Endothelial cell of hepatic sinusoid (primary cell): ENCODE measurements at regions not wholly inside any gene's neighbourhood (a gene's known extent, or its start where the extent isn't known, plus 50 kb on each side); places are given as distances from the start of the nearest gene placed in this dataset.

Experiments used
- in situ Hi-C: cut with HindIII; loops from 2 replicates; pipeline ENCODE4 v1.10.0; 2017; ENCODE audit warnings: low sequenced_read_pairs

DNA sequence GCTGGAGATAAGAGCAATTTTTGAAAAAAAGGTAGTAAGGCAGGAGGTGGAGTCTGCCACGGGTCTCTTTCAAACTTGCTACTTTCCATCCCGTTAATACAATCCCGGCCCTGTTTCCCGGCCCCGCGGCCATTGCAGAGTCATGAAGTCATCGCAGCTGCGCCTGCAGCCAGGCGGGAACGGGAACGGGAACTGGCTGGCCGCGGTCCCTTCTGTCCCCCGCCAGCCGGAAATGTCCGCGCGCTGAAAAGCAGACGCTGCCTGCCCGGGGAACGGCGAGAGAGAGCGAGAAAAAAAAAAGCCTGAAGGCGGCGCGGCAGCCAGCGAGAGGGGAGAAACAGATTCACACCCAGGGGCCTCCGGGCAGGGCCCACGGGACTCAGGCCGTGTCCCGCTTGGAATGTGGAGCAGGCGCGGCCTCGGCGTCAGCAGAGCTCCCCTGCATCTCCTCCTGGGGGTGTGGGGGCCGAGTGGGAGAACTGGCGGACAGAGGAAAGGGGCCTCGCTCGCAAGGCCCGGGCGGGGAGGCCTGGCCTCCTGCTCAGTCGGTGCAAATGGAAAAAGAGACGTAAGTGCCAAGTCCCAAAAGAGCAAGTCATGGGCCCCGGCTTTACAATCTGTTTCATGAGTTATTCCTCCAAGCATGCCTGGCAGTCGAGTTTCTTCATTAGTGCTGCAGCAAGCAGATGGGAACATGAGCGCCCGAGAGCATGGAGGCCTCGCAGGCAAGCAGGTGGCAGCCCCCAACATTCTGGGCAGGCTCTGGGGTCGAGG lies 201.2 kb upstream of the GAS1 start:
- in situ Hi-C loops: no loop called here

DNA sequence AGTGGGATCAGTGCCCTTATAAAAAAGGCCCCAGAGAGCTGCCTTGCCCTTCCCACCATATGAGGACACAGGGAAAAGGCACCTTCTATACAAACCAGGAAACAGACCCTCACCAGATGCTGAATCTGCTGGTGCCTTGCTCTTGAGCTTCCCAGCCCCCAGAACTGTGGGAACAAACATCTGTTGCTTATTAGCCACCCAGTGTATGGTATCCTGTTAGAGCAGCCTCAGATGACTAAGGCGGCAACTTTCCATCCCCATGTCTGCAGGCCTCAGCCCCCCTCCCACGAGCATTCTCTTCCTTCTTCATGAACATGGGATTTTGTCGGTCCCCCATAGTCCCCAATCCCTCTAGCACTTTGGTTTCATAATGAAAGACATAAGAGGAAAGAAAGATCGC lies 202.5 kb upstream of the GAS1 start:
- in situ Hi-C loops: no loop called here

DNA sequence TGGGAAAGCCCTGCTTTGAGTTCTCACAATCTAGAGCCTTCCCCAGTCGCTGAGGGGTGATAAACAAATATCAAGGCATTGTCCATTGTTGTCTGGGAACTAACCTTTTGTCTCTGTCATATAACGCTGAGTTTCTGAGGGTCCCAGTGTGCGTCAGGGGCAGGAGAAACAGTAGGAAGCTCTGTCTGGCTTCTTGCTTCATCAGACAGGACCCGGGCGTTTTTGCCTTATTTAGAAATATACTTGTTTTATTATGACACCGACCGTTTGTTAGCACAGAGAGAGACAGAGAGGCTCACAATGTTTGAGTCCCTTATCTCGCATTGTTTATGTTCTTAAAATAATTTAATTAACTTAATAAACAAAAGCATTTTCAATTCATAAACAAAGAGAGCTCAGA lies 204.9 kb upstream of the GAS1 start:
- in situ Hi-C loops: no loop called here

GRCh38 chr9:87156247-87156646 lies 208.9 kb upstream of the GAS1 start:
- in situ Hi-C loops: no loop called here

GRCh38 chr9:87157366-87158031 lies 210.2 kb upstream of the GAS1 start:
- in situ Hi-C loops: no loop called here

DNA sequence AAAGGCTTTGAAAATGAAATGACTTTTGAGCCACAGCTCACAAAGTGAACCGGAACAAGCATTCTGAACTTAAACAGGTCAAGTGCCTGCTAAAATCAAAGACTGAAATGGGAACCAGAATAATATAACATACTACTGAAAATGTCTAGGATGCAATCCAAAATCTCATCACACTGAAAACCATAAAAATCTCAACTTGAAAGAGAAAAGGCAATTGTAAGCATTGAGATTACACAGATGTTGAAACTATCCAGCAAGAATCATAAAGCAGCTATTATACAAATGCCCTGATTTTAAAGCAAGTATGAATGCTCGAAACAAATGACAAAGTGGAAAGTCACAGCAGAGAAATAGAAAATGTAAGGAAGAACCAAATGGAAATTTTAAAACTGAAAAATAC lies 211.5 kb upstream of the GAS1 start:
- in situ Hi-C loops: no loop called here

GRCh38 chr9:87160148-87161102 lies 213.1 kb upstream of the GAS1 start:
- in situ Hi-C loops: no loop called here

DNA sequence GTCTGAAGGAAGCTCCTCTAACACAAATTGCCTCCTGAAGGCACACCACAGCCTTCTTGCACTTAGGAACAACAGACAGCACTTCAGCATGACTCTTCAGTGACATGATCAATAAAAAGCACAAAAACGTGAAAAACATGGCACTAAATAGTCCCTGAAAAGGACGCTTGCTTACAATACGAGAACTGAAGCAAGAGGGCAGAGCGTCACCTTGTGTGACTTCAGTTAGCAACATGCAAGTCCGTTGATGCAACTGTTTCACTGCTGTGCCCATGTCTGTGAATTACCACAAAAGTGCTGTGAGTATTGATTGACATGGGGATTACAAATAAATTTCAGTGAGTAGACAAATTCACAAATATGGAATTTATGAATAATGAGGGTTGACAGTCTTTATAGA lies 219.9 kb upstream of the GAS1 start:
- in situ Hi-C loops: no loop called here

- in situ Hi-C loops: no loop called here
These were observed 220.3 kb upstream of the GAS1 start for GRCh38 chr9:87167582-87167981.

DNA sequence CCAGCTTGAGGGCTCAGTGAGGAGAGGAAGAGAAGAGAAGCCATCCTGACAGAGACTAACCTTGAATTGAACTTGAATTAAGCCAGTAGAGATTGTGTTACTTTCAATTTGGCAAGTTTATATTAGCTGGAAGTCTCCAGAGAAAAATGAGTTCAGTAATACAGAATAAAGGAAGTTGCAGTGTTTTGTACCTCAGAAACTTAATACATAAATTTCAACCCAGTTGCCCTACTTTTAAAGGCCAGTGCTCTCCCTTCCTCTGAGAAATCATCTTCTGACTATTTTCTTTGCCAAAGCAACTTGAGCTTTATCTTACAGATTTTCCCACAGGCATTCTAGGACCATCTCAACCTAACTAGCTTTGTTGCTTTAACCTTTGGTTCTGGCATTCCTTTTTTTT lies 231.0 kb upstream of the GAS1 start:
- in situ Hi-C loops: no loop called here

DNA sequence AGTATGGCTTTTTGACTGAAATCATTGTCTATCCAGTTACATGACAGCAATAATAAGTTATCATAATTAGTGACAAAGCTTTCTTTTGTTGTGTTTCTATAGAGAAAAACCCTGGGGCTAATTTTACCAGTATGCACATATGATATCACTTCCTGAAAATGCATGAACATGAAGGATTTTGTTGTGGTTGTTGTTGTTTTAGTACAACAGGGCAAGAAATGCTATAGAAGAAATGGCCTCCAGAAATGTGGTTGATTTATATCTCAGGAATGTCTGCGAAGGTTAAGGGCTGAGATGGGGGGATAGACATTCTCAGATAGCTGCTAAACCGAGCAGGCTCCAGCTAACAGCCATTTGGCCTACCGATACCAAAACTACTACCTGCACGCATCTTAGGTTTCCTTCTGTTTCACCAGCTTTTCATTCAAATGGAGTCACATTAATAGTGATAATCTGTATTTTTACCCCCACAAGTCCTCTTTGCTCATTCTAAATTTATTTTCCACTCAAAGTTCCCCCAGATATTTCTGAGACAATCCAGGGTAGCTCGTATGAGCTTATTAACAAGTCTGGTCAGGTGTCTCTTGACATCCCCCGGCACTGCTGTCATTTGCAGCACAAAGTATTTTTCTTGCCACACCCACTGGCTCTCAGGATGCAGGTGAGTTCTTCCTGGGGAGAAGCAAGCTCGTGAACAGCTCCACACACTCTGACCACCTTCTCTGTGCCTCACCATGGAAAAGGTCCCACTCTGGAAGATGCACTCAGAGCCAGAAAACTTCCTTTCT lies 232.4 kb upstream of the GAS1 start:
- in situ Hi-C loops: no loop called here

- in situ Hi-C loops: no loop called here
These were observed 233.1 kb upstream of the GAS1 start for GRCh38 chr9:87180361-87180760.

- in situ Hi-C loops: no loop called here
These were observed 233.5 kb upstream of the GAS1 start for GRCh38 chr9:87180841-87181240.

DNA sequence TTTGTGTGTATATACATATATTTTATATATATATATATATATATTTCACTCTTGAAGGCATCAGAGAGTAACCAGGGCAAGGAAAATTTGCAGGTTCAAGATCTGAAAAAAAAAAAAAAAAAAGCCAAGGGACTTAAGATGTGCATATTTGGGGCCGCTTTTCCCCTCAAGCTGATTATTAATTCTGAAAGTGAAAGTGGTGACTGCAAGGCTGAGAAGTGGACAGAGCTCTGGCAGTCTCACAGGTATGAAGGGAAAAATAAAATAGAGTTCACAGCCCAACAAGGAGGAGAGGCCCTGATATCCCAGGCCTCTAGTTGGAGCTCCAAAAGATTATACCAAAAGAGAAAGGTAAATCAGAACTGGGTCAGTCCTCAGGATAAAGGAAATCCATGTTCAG lies 234.4 kb upstream of the GAS1 start:
- in situ Hi-C loops: no loop called here

DNA sequence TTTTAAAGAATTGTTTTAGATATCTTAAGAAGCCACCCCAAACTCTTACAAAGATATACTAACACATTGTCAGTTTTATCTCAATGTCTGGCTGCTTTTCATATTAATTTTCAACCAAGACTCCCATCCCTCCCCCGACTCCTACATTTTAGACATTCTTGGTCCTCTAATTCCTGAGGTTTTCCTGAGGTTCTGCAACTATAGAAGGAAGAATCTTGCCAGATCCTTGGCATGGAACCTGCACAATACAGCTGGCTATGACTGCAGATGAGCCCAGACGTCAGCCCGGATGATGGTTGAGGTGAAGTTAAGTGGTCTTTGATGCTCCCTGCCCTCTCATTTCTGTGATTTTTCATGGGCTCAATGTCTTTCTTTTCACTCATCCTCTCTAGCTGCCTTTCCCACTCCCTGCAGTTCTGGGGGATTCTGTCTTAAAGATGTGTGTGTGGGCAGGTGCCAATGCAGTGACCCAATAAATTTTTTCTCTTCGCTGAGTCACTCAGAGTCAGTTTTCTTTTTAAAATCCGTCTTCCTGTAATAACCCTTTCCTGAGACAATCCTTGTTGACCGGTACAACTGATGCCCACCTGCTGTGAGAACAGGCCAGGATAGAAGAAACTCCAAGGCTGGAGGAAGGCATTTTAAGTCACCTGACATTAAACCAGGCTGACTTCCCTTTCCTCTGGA lies 237.8 kb upstream of the GAS1 start:
- in situ Hi-C loops: no loop called here

DNA sequence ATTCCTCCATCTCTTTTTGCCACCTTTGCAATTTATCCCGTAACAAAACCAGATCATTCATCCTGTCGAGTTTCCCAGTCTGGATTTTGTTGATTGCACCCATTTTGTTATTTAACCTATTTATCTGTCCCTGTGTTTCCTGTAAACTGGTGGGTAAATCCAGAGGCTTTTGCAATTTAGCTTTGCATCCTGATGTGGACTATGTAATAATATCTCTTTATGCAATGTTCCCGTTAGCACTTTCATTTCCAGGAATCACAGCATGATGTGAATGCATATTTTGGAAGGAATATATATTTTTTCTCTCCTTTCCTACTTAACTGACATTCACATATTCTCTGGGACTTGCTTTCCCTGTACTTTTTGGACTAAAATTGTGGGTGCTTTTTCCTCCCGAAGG lies 240.3 kb upstream of the GAS1 start:
- in situ Hi-C loops: no loop called here

GRCh38 chr9:87189006-87189405 lies 241.7 kb upstream of the GAS1 start:
- in situ Hi-C loops: no loop called here

DNA sequence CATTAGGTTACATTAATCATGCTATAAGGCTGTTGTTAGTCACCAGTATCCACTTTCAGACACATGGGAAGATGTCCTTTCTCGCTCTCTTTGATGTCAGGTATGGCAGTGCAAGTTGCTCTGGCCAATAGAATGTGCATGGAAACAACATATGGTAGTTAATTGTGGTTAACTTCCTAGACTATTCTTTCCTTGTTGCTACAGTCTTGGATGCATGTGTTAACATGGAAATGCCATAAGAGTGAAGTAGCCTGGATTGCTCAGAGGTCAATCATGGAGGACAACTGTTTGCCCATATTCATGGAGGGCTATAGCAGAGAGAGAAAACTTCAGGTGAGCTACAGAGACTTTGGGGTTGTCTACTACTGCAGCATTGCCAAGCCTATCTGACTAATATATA lies 245.8 kb upstream of the GAS1 start:
- in situ Hi-C loops: no loop called here

- in situ Hi-C loops: no loop called here
These were observed 246.9 kb upstream of the GAS1 start for GRCh38 chr9:87193925-87194868.
